NCI-H2196 (cell line): ENCODE measurements at regions not wholly inside any gene's neighbourhood (a gene's known extent, or its start where the extent isn't known, plus 50 kb on each side); places are given as distances from the start of the nearest gene placed in this dataset.

Experiments used
- DNase-seq: peaks from one replicate; lab custom pipeline; 2025; ENCODE audit not compliant: unreplicated experiment; lab: John Stamatoyannopoulos, UW

- no peak for DNase-seq
These were observed 173.3 kb upstream of the MBNL1 start for GRCh38 chr3:152095472-152095871.

- DNase-seq = no peak
These were observed 172.3 kb upstream of the MBNL1 start for GRCh38 chr3:152096280-152096906.

GRCh38 chr3:152097120-152097519, 171.6 kb upstream of the MBNL1 start:
- DNase-seq = no peak

GRCh38 chr3:152097770-152098169, 171.0 kb upstream of the MBNL1 start:
- DNase-seq = no peak

GRCh38 chr3:152100491-152101132, 168.1 kb upstream of the MBNL1 start:
- DNase-seq = no peak

- DNase-seq = no peak
These were observed 166.3 kb upstream of the MBNL1 start for GRCh38 chr3:152102410-152102809.

GRCh38 chr3:152103257-152103656, 165.5 kb upstream of the MBNL1 start:
- no peak for DNase-seq

- DNase-seq = no peak
These were observed 163.8 kb upstream of the MBNL1 start for GRCh38 chr3:152104847-152105415.

GRCh38 chr3:152105446-152105845, 163.3 kb upstream of the MBNL1 start:
- no peak for DNase-seq

GRCh38 chr3:152109038-152109437, 159.7 kb upstream of the MBNL1 start:
- DNase-seq = no peak

GRCh38 chr3:152113413-152113812, 155.3 kb upstream of the MBNL1 start:
- DNase-seq = no peak

GRCh38 chr3:152113992-152114651, 154.6 kb upstream of the MBNL1 start:
- no peak for DNase-seq

- DNase-seq = no peak
These were observed 148.0 kb upstream of the MBNL1 start for GRCh38 chr3:152120601-152121269.

GRCh38 chr3:152121270-152121636, 147.5 kb upstream of the MBNL1 start:
- DNase-seq = no peak

GRCh38 chr3:152122851-152123250, 145.9 kb upstream of the MBNL1 start:
- DNase-seq = no peak

- no peak for DNase-seq
These were observed 145.3 kb upstream of the MBNL1 start for GRCh38 chr3:152123457-152123856.

- no peak for DNase-seq
These were observed 142.5 kb upstream of the MBNL1 start for GRCh38 chr3:152126260-152126659.

GRCh38 chr3:152127058-152127457, 141.7 kb upstream of the MBNL1 start:
- no peak for DNase-seq

GRCh38 chr3:152128356-152128755, 140.4 kb upstream of the MBNL1 start:
- no peak for DNase-seq

GRCh38 chr3:152139651-152140050, 129.1 kb upstream of the MBNL1 start:
- DNase-seq = no peak

GRCh38 chr3:152146461-152146860, 122.3 kb upstream of the MBNL1 start:
- DNase-seq = no peak

- no peak for DNase-seq
These were observed 121.0 kb upstream of the MBNL1 start for GRCh38 chr3:152147748-152148147.
